Urothelium cell line (cell line): ENCODE measurements at regions not wholly inside any gene's neighbourhood (a gene's known extent, or its start where the extent isn't known, plus 50 kb on each side); places are given as distances from the start of the nearest gene placed in this dataset.

Source experiments
- DNase-seq: peaks from one replicate; pipeline ENCODE4 v3.0.0; 2011; ENCODE audit warnings: low spot score, mixed read lengths
- FAIRE-seq: peaks from 2 replicates; lab custom pipeline; 2011; peaks lifted over from hg19 to GRCh38; lab: Jason Lieb, UNC

DNA sequence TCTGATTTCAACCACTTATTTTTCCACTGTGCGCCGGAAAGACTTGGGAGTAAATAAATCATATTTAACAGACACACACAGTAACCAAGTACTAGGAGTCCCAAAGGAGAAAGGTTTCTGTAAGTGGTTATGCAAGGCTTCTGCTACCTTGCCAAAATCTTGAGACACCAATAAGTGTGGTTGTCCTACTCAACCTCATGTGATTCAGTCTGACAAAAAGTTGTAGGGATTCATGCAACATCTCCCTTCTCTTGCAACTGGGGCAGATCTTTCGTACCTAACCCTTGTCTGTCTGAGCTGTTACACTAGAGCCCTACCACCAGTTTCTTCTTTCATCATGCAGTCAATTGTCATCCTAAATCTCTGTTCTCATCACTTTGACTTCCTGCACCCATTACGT lies 69.9 kb upstream of the NUDT7 start:
- FAIRE-seq = no peak
- no peak for DNase-seq

DNA sequence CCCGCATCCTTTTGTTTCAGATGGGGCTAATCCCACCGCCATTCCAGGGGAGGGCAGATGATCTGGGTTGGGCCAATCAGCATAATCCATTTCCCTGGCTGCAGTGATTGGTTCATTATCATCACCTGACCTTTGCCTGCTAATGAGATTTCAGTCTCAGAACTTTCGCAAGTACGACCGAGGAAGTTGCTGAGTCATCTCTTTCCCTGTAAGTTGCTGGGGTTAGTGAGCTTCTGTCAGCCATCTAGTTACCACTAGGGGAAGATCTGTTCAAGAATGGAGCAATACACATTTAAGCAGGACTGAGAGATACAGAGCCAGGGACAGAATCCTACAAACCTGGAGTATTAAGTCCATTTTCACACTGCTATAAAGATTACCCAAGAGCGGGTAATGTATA lies 65.3 kb upstream of the NUDT7 start:
- FAIRE-seq (peak; percentile 30), DNase-seq (no peak)

DNA sequence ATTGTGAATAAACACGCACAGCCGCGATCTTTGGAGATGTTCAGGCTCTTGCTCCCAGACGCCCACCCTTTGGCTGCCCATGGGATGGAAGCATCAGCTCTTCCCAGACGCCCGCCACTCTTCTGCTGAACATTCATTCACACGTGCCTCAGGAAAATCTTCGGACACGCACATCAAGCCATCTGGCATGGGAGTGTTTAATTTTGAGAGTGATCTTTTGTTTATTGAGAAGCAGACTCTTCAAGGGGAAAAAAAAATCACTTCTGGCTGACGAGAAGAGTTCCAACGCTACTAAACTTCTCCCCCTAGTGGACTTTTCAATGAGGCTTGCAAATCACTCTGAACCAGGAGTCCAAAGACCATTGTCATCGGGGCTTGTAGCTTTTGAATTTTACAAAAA lies 62.0 kb upstream of the NUDT7 start:
- DNase-seq (peak; percentile 57), FAIRE-seq (no peak)

DNA sequence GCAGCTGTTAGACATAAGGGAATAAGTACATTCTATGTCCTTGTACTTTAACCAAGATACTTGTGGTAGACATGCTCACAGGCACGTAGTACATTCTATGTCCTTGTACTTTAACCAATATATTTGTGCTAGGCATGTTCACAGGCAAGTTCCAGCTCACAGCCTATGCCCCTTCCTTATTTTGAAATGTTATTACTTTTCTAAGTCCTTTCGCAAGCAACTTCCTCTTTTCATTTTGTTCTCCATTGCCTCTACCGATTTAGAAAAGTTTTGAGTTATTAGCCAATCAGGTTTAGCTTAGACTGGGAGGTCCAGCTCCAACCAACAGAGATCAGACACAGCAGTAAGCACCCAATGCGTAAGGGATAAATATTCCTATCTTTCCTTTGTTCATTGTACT lies 60.1 kb upstream of the NUDT7 start:
- peak; percentile 9 for FAIRE-seq
- no peak for DNase-seq

- FAIRE-seq = no peak
Measured at GRCh38 chr16:77663711-77664110, 58.6 kb upstream of the NUDT7 start.

GRCh38 chr16:77666771-77667170 lies 55.5 kb upstream of the NUDT7 start:
- DNase-seq (no peak), FAIRE-seq (no peak)

More at GRCh38 chr16:77663711-77664110, 58.6 kb upstream of the NUDT7 start:
- no peak for DNase-seq

DNA sequence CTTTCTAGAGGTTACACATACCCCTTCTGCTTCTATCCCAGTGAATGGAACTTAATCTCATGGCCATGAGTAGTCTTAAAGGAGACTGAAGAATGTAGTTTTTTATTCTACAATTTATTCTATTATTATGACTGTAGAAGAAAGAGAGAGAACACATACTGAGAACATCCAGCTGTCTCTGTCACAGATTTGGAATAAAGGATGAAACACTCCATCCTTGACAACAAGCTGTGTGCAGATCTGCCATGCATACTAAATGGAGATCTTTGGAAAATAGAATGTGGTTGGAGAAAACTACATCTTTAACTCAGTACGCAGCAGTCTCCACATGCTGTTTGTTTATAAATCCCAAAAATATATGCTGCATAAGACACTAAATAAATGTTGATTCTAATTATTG lies 54.1 kb upstream of the NUDT7 start:
- FAIRE-seq = no peak
- DNase-seq = no peak

DNA sequence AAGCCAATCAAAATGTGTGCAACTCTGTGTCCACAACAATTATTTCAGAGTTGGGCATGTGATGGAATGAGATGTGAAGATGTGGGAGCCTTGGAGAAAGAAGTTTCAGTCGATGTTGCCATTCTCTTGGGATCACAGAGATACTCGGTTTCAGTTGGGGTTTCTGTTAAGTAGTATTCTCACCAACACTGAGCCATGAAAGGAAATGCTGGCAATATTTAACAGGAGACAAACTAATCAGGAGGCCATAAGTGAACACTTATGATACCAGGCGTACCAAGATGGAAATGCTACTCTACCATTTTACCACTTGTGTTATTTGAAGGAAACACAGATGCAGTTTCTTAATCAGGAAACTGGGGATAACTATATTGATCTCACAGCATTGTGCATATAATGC lies 53.3 kb upstream of the NUDT7 start:
- DNase-seq = no peak
- no peak for FAIRE-seq
